T follicular helper cell (primary cell): ENCODE measurements at regions not wholly inside any gene's neighbourhood (a gene's known extent, or its start where the extent isn't known, plus 50 kb on each side); places are given as distances from the start of the nearest gene placed in this dataset.

Experiments
- DNase-seq: peaks from one replicate; pipeline ENCODE4 v3.0.0-alpha.2; 2020; ENCODE audit warnings: low read depth

DNA sequence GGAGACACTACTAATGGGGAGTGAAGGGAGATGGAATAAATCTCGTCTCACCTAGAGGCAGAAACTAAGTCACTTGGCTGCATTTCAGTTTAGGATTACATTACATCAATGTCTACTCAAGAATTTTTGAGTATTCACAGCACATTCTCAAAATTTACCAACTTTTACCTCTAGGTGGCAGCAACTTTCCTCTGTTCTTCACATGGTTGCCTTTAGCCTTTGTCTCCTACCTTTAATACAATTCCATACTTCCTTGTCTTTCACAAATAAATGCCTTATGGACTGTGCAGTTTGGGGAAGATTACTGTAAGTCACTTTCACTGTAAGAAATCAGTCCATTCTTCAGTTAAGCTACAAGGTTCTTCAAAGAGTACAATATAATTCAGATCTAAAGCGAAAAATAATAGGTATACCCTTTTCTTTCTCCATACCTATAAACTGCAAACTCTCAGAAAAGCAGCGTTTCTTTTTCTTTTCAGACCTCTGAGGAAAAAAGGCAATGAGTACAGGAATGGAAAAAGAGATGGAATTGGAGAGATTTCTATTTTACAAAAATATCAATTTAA lies 379.4 kb downstream of the KLF12 start:
- DNase-seq: no peak

GRCh38 chr13:73754241-73754640 lies 380.0 kb downstream of the KLF12 start:
- DNase-seq: no peak

GRCh38 chr13:73751290-73751689 lies 382.9 kb downstream of the KLF12 start:
- DNase-seq: no peak

- DNase-seq: no peak
These were observed 385.8 kb downstream of the KLF12 start for GRCh38 chr13:73748404-73748803.

DNA sequence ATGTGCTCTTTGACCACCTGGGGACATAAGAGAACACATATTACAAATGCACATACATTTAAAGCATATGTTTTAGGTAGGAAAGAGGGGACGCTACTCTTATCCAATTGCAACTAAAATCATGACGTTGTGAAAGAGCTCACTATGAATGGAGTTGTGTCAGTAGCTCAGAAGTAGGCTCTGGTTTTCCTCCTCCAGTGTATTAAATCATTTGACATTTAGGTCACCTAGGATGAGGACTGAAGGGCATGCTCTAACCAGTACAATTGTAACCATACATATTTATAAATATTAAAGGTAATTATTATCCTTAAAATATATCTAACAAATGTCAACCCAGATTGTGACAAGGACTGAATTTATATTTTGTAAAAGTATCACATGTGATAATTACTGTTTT lies 389.0 kb downstream of the KLF12 start:
- DNase-seq: no peak

GRCh38 chr13:73742982-73743381 lies 391.2 kb downstream of the KLF12 start:
- DNase-seq: no peak

DNA sequence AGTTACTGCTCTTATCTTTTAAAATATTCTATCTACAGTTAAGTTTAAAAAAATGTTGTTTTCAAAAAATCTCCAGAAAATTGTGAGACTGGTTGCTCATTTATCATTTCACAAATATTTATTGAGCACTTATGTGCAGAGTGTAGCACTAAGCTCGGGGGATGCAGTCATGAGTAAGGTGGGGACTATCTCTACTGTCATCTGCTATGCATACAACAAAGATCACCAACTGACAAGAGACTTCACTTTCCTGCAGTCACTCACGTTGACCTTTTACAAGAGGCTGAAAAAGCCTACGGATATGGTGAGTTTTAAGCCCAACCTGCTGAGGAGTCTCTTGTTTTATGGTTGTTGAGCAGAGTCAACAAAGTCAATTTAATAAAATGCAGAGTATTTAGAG lies 392.5 kb downstream of the KLF12 start:
- DNase-seq: no peak

DNA sequence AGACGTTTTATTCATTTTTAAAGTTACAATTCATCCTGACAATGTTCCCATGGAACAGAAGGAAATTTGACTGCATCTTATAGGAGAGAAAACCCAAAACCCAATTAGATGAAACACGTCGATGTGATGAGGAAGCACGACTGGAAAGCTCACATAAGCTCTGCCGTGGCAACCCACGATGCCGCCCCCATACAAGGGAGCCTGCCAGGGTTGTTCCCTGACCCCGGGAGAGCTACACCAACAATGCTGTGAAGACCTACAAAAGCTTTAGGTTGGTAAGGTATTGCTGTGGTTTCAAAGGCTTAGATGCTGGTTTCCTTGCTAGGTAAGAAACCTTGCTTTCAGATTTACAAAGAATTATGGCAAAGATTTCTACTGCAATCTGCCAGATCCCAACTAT lies 393.1 kb downstream of the KLF12 start:
- no peak for DNase-seq

DNA sequence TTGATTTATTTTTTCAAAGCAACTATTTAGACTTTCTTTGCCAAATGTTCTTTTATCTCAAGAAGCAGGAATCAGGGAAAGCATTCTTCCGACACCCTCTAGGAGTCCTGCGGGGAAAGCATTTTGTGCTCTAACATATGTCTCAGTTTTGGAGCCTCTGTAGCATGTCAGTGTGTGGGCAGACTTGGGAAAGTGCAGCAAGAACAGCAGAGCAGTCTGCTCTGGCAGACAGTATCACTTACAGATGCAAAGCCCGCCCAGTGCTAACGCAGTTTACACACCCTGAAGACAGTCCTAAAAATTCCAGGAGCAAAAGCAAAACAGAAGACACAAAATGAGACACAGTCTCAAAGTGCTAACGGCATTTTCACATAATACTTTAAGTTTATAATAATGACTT lies 393.5 kb downstream of the KLF12 start:
- no peak for DNase-seq

- no peak for DNase-seq
These were observed 394.8 kb downstream of the KLF12 start for GRCh38 chr13:73739394-73739793.

- no peak for DNase-seq
These were observed 395.6 kb downstream of the KLF12 start for GRCh38 chr13:73738626-73739025.

DNA sequence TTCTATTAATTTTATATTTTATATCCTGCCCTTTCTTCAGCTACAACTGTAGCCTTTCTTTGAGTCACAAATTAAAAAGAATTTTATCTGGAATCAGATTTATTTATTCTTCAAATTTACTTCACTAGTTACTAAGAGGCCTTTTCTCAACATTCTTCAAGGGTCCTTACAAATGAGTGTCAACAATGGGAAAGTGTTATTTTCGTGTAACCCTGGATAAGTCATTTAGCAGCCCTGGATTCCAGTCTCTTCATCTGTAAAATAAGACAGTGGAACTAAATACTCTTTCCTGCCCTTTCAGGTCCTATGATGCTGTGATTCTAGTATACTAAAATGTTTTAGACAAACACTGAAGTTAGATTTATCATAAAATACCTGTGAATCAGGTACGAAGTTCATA lies 397.0 kb downstream of the KLF12 start:
- no peak for DNase-seq

DNA sequence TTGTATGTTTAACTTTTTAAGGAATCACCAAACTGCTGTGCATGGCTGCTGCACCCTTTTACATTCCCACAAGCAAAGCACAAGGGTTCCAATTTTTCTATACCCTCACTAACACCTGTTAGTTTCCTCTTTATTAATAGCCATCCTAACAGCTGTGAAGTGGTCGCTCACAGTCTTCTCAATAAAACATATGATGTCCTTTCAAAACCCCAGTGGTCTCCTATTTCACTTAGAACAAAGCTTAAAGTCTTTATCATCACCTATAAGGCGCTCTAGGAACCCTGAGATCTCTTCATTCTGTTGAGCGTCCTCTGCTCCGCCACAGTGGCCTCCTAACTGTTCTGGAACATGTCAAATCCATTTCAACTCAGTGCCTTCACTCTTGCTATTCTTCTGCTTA lies 400.5 kb downstream of the KLF12 start:
- DNase-seq: no peak

- no peak for DNase-seq
These were observed 401.9 kb downstream of the KLF12 start for GRCh38 chr13:73732350-73732749.

- no peak for DNase-seq
These were observed 402.6 kb downstream of the KLF12 start for GRCh38 chr13:73731564-73731963.

DNA sequence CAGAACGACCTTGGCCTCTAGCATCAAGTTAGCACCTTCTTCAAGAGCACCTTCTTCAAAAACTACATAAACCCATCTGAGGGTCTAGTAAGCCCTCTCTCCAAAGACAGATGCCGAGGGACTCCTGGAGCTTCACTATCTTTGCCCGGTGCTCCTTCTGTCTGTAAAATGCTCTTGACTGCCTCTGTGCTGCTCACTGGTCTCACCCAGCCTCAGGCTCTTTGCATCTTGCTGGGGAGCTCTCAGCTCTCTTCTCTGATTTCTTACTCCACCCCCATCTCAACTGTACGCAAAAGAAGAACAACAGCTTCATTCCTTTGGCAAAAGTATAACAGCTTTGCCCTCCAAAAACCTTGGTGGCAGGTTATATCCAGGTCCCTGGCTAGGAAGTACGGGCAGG lies 404.2 kb downstream of the KLF12 start:
- DNase-seq: no peak

DNA sequence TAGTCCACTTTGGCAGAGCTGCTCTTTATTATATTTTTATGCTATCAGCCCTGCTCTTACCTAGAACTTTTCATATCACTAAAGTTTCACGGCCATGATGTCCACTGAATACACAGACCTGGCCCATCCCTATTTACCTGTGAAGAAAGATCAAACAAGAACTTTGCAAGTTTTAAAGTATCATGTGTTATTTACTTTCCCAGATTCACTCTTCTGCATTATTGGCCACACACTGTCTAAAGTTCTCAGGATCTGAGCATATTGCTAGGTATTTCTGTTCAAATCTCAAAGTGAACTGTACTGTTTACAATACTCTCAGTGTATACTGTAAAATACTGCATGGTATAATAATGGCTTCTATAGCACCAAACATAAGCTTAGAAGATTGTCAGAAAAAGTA lies 405.2 kb downstream of the KLF12 start:
- no peak for DNase-seq

DNA sequence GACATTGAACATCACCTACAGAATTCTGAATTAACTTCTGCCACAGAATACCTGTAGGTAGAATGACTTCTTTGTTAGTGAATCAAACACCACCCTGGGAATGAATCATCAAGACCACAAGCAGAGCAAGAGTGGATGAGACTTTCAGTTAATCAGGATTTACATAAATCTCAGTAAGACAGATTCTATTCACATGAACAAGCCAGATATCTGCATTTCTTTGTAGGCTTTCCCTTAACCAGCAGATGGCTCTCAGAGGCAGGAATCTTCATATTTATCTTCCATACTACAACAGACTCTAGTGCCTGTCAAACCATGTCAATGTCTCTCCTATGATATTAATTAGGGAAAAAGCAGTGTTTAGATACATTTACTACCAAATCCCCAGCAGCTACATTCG lies 412.1 kb downstream of the KLF12 start:
- DNase-seq: no peak

DNA sequence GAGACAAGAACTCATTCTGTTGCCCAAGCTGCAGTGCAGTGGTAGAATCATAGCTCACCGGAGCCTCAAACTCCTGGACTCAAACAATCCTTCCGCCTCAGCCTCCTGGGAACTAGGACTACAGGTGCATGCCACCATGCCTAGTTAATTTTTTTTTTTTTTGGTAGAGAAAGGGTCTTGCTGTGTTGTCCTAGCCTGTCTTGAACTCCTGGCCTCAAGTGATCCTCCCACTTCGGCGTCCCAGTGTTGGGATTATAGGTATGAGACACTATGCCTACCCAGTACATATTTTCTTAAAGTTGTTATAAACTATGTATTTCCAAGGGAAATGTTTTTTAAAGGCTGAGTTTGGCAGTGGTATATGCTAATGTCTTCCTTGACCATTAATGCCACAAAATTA lies 412.6 kb downstream of the KLF12 start:
- DNase-seq: no peak

- no peak for DNase-seq
These were observed 413.9 kb downstream of the KLF12 start for GRCh38 chr13:73720216-73720840.

DNA sequence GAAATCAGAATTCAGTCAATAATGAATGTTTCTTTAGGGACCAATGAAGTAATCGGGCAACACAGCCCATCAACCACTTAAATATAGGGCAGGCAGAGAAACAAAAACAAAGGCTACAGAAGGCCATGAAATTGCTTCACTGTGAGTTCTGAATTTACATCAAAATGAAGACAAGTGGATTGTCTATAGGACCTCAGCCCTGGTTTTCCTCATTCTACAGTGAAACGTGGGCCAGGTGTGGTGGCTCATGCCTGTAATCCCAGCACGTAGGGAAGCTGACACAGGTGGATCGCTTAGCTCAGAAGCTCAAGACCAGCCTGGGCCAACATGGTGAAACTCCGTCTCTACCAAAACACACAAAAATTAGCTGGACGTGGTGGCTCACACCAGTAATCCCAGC lies 416.0 kb downstream of the KLF12 start:
- no peak for DNase-seq

GRCh38 chr13:73717632-73718031 lies 416.6 kb downstream of the KLF12 start:
- no peak for DNase-seq

GRCh38 chr13:73715911-73716510 lies 418.2 kb downstream of the KLF12 start:
- DNase-seq: no peak
